LNCAP (cell line): ENCODE measurements at regions not wholly inside any gene's neighbourhood (a gene's known extent, or its start where the extent isn't known, plus 50 kb on each side); places are given as distances from the start of the nearest gene placed in this dataset.

Experiments used
- CTCF ChIP-seq: fragments of 450-650 bp; IDR thresholded peaks from 2 replicates; pipeline ENCODE4 v1.5.1; 2017; ENCODE audit warnings: mild to moderate bottlenecking

DNA sequence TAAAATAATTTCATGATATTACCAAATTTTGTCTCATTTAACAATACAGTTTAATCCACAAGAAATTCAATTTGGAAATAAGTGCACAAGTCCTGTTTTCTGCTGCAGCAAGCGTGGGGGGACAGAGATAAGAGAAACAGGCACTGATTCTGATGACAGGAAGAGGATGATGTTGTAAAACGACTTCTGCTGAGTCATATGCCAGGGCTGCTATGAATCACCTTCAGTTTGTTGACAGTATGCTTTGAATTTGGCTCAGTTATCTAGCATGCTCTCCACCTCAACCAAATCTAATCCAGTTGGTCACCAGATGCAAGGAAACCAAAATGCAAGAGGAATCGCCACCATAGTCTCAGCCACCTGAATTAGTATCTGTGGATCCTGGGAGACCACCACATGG, 244.1 kb upstream of the MON1B start:
- no peak for TF ChIP-seq CTCF

DNA sequence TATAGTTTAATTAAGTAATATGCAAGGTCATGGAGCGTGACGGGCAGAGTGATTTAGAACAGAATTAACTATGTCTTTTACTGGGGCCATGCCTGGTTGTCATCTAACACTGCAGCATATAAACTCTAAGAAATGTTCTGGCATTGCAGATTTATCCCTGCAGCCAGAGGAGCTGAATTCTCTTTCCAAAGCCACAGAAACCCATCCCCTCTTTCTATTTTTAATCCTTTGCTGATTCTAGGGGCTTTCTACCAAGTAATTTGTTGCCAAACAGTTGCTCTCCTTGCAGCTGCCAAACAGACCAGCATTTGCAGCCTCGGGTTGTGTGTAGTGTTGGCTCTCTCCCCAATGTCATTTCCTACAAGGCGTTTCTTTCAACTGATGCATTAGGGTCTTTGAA, 243.2 kb upstream of the MON1B start:
- TF ChIP-seq CTCF = no peak

GRCh38 chr16:76955629-76956028, 235.4 kb upstream of the MON1B start:
- TF ChIP-seq CTCF = no peak

GRCh38 chr16:76956394-76956793, 234.6 kb upstream of the MON1B start:
- TF ChIP-seq CTCF = no peak

DNA sequence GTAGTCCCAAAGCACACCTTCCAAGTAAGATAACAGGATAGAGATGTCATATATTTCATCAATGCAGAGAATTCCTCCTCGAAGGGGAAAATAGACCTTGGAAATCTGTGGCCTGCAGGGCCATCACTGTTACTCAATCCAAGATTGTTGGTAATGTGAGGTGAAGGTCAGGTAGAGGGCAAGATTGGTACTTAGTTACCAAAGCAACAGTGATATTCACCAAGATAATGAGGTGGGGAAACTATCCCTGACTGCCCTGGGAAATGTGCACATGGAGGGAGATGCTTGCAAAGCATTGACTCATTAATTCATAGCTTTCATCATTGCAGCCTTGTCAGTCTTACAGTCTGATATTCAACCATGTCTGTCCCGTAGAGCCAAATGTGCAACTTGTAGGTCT, 234.1 kb upstream of the MON1B start:
- TF ChIP-seq CTCF = no peak

DNA sequence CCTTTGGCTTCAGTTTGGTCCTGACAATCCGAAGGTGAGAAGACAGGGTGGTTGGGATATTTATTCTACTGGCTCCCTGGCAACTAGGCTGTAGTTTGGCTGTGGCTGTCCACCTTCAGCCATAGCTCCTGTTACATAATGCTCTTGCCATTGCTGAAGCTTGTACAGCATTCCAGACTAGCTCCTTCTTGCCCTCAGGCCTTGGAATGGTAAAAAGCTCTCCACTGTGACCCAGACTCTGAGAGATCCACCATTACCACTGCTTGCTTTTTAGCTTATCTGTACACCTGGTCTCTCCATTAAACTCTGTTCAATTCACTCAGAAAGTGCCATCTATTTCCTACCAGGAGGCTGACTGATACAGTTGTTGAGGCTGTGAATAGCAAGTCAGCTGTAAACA, 231.8 kb upstream of the MON1B start:
- TF ChIP-seq CTCF = no peak

DNA sequence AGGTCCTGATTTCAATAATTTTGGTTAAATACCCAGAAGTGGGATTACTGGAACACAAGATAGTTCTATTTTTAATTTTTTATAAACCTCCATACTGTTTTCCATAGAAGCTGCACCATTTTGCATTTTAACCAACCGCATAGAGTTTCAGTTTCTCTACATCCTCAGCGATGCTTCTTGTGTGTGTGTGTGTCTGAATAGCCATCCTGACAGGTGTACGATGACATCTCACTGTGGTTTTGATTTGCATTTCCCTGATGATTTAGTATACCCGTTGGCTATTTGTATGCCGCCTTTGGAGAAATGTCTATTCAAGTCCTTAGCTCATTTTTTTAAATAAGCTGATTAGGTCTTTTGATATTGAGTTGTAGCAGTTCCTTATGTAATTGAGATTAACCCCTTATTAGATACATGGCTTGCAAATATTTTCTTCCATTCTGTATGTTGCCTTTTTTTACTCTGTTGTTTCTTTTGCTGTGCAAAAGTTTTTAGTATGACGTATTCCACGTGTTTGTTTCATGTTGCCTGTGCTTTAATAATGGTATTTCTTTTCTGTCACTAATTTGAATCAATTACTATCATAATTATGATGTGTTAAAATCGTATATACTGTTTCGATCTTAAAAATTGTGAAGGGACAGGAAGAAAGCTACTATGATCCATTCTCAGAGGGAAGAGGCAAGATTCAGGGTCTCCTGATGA, 227.2 kb upstream of the MON1B start:
- TF ChIP-seq CTCF = no peak
